GM18867 (cell line): ENCODE measurements at regions not wholly inside any gene's neighbourhood (a gene's known extent, or its start where the extent isn't known, plus 50 kb on each side); places are given as distances from the start of the nearest gene placed in this dataset.
A peak's percentile ranks its signal among the peaks of the same experiment; 100 is the strongest.
"Not testable (repeated sequence)": the region's sequence is repeated elsewhere in the genome, so short reads cannot be mapped to it uniquely, and the experiment has no call there.

Source experiments
- ATAC-seq: cut with Tn5 transposase; IDR thresholded peaks from one replicate; pipeline ENCODE4 v1.9.1; 2021; ENCODE audit warnings: mild to moderate bottlenecking, moderate library complexity; ENCODE audit not compliant: unreplicated experiment

GRCh38 chr12:82625523-82625922, 61.2 kb upstream of the TMTC2 start:
- ATAC-seq: no peak

- ATAC-seq: peak; percentile 82
Measured at GRCh38 chr12:82627799-82628198, 58.9 kb upstream of the TMTC2 start.

GRCh38 chr12:82634495-82635258, 52.0 kb upstream of the TMTC2 start:
- not testable (repeated sequence) for ATAC-seq

GRCh38 chr12:82635263-82635662, 51.4 kb upstream of the TMTC2 start:
- no peak for ATAC-seq
